ENCODE measurements at regions not wholly inside any gene's neighbourhood (a gene's known extent, or its start where the extent isn't known, plus 50 kb on each side); places are given as distances from the start of the nearest gene placed in this dataset.

- WGBS (ENCODE audit: insufficient coverage, insufficient read length) = no CpG with 5 or more reads among the region's 5 CpGs
- Histone ChIP-seq H3K27ac (ENCODE audit: low read length) (no peak overlapping the region), H3K4me1 (ENCODE audit: control insufficient read depth, insufficient read depth, low read length) (no peaks in the 10 kb centered on the region), H3K9me3 (ENCODE audit: control insufficient read depth, insufficient read depth, low read length) (no peaks in the 10 kb centered on the region; the same call in 1 of the 2 replicates), H3K4me3 (ENCODE audit: low read length) (no peak overlapping the region), H3K27me3 (ENCODE audit: control insufficient read depth, insufficient read depth, low read length) (no peaks in the 10 kb centered on the region), H3K36me3 (ENCODE audit: control insufficient read depth, insufficient read depth, low read length) (no peaks in the 10 kb centered on the region)
- DNase-seq (ENCODE audit: low read depth, low spot score) = no peak
Measured at GRCh38 chr19:27734496-27735220, 1478.3 kb downstream of the UQCRFS1 start.

- H3K27ac ChIP-seq (ENCODE audit: low read length) = no peak overlapping the region
- no peak overlapping the region for H3K4me3 ChIP-seq (ENCODE audit: low read length)
- H3K36me3 ChIP-seq (ENCODE audit: control insufficient read depth, insufficient read depth, low read length) = no peaks in the 10 kb centered on the region
- no peak for DNase-seq (ENCODE audit: low read depth, low spot score)
- H3K9me3 ChIP-seq (ENCODE audit: control insufficient read depth, insufficient read depth, low read length) = no peaks in the 10 kb centered on the region; the same call in 1 of the 2 replicates
- no peaks in the 10 kb centered on the region for H3K4me1 ChIP-seq (ENCODE audit: control insufficient read depth, insufficient read depth, low read length)
- WGBS (ENCODE audit: insufficient coverage, insufficient read length) = no CpG with 5 or more reads among the region's 4 CpGs
- H3K27me3 ChIP-seq (ENCODE audit: control insufficient read depth, insufficient read depth, low read length) = no peaks in the 10 kb centered on the region
Measured at GRCh38 chr19:27733551-27734266, 1479.2 kb downstream of the UQCRFS1 start.

GRCh38 chr19:27729332-27729731 lies 1483.6 kb downstream of the UQCRFS1 start:
- H3K27ac ChIP-seq (ENCODE audit: low read length) = no peak overlapping the region
- no peak overlapping the region for H3K4me3 ChIP-seq (ENCODE audit: low read length)
- H3K36me3 ChIP-seq (ENCODE audit: control insufficient read depth, insufficient read depth, low read length) = no peaks in the 10 kb centered on the region
- no CpG with 5 or more reads among the region's 2 CpGs for WGBS (ENCODE audit: insufficient coverage, insufficient read length)
- no peak for DNase-seq (ENCODE audit: low read depth, low spot score)
- H3K27me3 ChIP-seq (ENCODE audit: control insufficient read depth, insufficient read depth, low read length) = no peaks in the 10 kb centered on the region
- H3K9me3 ChIP-seq (ENCODE audit: control insufficient read depth, insufficient read depth, low read length) = no peaks in the 10 kb centered on the region
- H3K4me1 ChIP-seq (ENCODE audit: control insufficient read depth, insufficient read depth, low read length) = no peaks in the 10 kb centered on the region

GRCh38 chr19:27722625-27723024 lies 1490.3 kb downstream of the UQCRFS1 start:
- no peaks in the 10 kb centered on the region for H3K9me3 ChIP-seq (ENCODE audit: control insufficient read depth, insufficient read depth, low read length)
- DNase-seq (ENCODE audit: low read depth, low spot score) = no peak

GRCh38 chr19:27720155-27720554 lies 1492.8 kb downstream of the UQCRFS1 start:
- H3K9me3 ChIP-seq (ENCODE audit: control insufficient read depth, insufficient read depth, low read length) = peaks cover 4% of the 10 kb centered on the region
- WGBS (ENCODE audit: insufficient coverage, insufficient read length) = no CpG with 5 or more reads among the region's 5 CpGs
- H3K4me1 ChIP-seq (ENCODE audit: control insufficient read depth, insufficient read depth, low read length) = no peaks in the 10 kb centered on the region

More at GRCh38 chr19:27722625-27723024, 1490.3 kb downstream of the UQCRFS1 start:
- WGBS (ENCODE audit: insufficient coverage, insufficient read length) = no CpG with 5 or more reads among the region's 4 CpGs
- Histone ChIP-seq H3K36me3 (ENCODE audit: control insufficient read depth, insufficient read depth, low read length) (no peaks in the 10 kb centered on the region), H3K27ac (ENCODE audit: low read length) (no peak overlapping the region), H3K27me3 (ENCODE audit: control insufficient read depth, insufficient read depth, low read length) (no peaks in the 10 kb centered on the region), H3K4me1 (ENCODE audit: control insufficient read depth, insufficient read depth, low read length) (no peaks in the 10 kb centered on the region), H3K4me3 (ENCODE audit: low read length) (no peak overlapping the region)

GRCh38 chr19:27719034-27719433 lies 1493.9 kb downstream of the UQCRFS1 start:
- H3K27me3 ChIP-seq (ENCODE audit: control insufficient read depth, insufficient read depth, low read length) = no peaks in the 10 kb centered on the region
- H3K4me3 ChIP-seq (ENCODE audit: low read length) = no peak overlapping the region
- WGBS (ENCODE audit: insufficient coverage, insufficient read length) = no CpG with 5 or more reads among the region's 6 CpGs
- H3K9me3 ChIP-seq (ENCODE audit: control insufficient read depth, insufficient read depth, low read length) = peaks cover 4% of the 10 kb centered on the region
- H3K27ac ChIP-seq (ENCODE audit: low read length) = no peak overlapping the region
- no peaks in the 10 kb centered on the region for H3K36me3 ChIP-seq (ENCODE audit: control insufficient read depth, insufficient read depth, low read length)
- no peak for DNase-seq (ENCODE audit: low read depth, low spot score)
- H3K4me1 ChIP-seq (ENCODE audit: control insufficient read depth, insufficient read depth, low read length) = no peaks in the 10 kb centered on the region

More at GRCh38 chr19:27720155-27720554, 1492.8 kb downstream of the UQCRFS1 start:
- no peak overlapping the region for H3K4me3 ChIP-seq (ENCODE audit: low read length)
- H3K27ac ChIP-seq (ENCODE audit: low read length) = no peak overlapping the region
- H3K36me3 ChIP-seq (ENCODE audit: control insufficient read depth, insufficient read depth, low read length) = no peaks in the 10 kb centered on the region
- DNase-seq (ENCODE audit: low read depth, low spot score) = no peak
- no peaks in the 10 kb centered on the region for H3K27me3 ChIP-seq (ENCODE audit: control insufficient read depth, insufficient read depth, low read length)

GRCh38 chr19:27718234-27718633 lies 1494.7 kb downstream of the UQCRFS1 start:
- WGBS (ENCODE audit: insufficient coverage, insufficient read length) = no CpG with 5 or more reads among the region's 4 CpGs

GRCh38 chr19:27717825-27718224 lies 1495.1 kb downstream of the UQCRFS1 start:
- no peak overlapping the region for H3K27ac ChIP-seq (ENCODE audit: low read length)
- H3K4me3 ChIP-seq (ENCODE audit: low read length) = no peak overlapping the region
- H3K27me3 ChIP-seq (ENCODE audit: control insufficient read depth, insufficient read depth, low read length) = no peaks in the 10 kb centered on the region
- peaks cover 4% of the 10 kb centered on the region for H3K9me3 ChIP-seq (ENCODE audit: control insufficient read depth, insufficient read depth, low read length)
- DNase-seq (ENCODE audit: low read depth, low spot score) = no peak
- H3K36me3 ChIP-seq (ENCODE audit: control insufficient read depth, insufficient read depth, low read length) = no peaks in the 10 kb centered on the region
- H3K4me1 ChIP-seq (ENCODE audit: control insufficient read depth, insufficient read depth, low read length) = no peaks in the 10 kb centered on the region

More at GRCh38 chr19:27718234-27718633, 1494.7 kb downstream of the UQCRFS1 start:
- Histone ChIP-seq H3K4me3 (ENCODE audit: low read length) (no peak overlapping the region), H3K27me3 (ENCODE audit: control insufficient read depth, insufficient read depth, low read length) (no peaks in the 10 kb centered on the region), H3K27ac (ENCODE audit: low read length) (no peak overlapping the region), H3K9me3 (ENCODE audit: control insufficient read depth, insufficient read depth, low read length) (peaks cover 4% of the 10 kb centered on the region), H3K4me1 (ENCODE audit: control insufficient read depth, insufficient read depth, low read length) (no peaks in the 10 kb centered on the region), H3K36me3 (ENCODE audit: control insufficient read depth, insufficient read depth, low read length) (no peaks in the 10 kb centered on the region)
- DNase-seq (ENCODE audit: low read depth, low spot score) = no peak

GRCh38 chr19:27716922-27717321 lies 1496.0 kb downstream of the UQCRFS1 start:
- H3K4me1 ChIP-seq (ENCODE audit: control insufficient read depth, insufficient read depth, low read length) = no peaks in the 10 kb centered on the region
- no peaks in the 10 kb centered on the region for H3K36me3 ChIP-seq (ENCODE audit: control insufficient read depth, insufficient read depth, low read length)
- DNase-seq (ENCODE audit: low read depth, low spot score) = no peak
- H3K27me3 ChIP-seq (ENCODE audit: control insufficient read depth, insufficient read depth, low read length) = no peaks in the 10 kb centered on the region
- H3K4me3 ChIP-seq (ENCODE audit: low read length) = no peak overlapping the region
- H3K27ac ChIP-seq (ENCODE audit: low read length) = no peak overlapping the region
- peaks cover 4% of the 10 kb centered on the region for H3K9me3 ChIP-seq (ENCODE audit: control insufficient read depth, insufficient read depth, low read length)
- no CpG with 5 or more reads among the region's 3 CpGs for WGBS (ENCODE audit: insufficient coverage, insufficient read length)

- DNase-seq (ENCODE audit: low read depth, low spot score) = no peak
- H3K4me1 ChIP-seq (ENCODE audit: control insufficient read depth, insufficient read depth, low read length) = no peaks in the 10 kb centered on the region
- H3K4me3 ChIP-seq (ENCODE audit: low read length) = no peak overlapping the region
- H3K36me3 ChIP-seq (ENCODE audit: control insufficient read depth, insufficient read depth, low read length) = no peaks in the 10 kb centered on the region
- no peaks in the 10 kb centered on the region for H3K27me3 ChIP-seq (ENCODE audit: control insufficient read depth, insufficient read depth, low read length)
- H3K27ac ChIP-seq (ENCODE audit: low read length) = no peak overlapping the region
- H3K9me3 ChIP-seq (ENCODE audit: control insufficient read depth, insufficient read depth, low read length) = peaks cover 9% of the 10 kb centered on the region
- no CpG with 5 or more reads among the region's 2 CpGs for WGBS (ENCODE audit: insufficient coverage, insufficient read length)
Measured at GRCh38 chr19:27714857-27715256, 1498.1 kb downstream of the UQCRFS1 start.

Measured in iPS DF 6.9 (cell line).